ENCODE measurements at regions not wholly inside any gene's neighbourhood (a gene's known extent, or its start where the extent isn't known, plus 50 kb on each side); places are given as distances from the start of the nearest gene placed in this dataset.

GRCh38 chr2:221258464-221258863, 313.6 kb downstream of the EPHA4 start:
- TF ChIP-seq, protein P1, sequence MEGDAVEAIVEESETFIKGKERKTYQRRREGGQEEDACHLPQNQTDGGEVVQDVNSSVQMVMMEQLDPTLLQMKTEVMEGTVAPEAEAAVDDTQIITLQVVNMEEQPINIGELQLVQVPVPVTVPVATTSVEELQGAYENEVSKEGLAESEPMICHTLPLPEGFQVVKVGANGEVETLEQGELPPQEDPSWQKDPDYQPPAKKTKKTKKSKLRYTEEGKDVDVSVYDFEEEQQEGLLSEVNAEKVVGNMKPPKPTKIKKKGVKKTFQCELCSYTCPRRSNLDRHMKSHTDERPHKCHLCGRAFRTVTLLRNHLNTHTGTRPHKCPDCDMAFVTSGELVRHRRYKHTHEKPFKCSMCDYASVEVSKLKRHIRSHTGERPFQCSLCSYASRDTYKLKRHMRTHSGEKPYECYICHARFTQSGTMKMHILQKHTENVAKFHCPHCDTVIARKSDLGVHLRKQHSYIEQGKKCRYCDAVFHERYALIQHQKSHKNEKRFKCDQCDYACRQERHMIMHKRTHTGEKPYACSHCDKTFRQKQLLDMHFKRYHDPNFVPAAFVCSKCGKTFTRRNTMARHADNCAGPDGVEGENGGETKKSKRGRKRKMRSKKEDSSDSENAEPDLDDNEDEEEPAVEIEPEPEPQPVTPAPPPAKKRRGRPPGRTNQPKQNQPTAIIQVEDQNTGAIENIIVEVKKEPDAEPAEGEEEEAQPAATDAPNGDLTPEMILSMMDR (IDR thresholded peaks at IDR 0.05) = no peak
- no peak for TF ChIP-seq POLR2AphosphoS5 (IDR thresholded peaks at IDR 0.05; ENCODE audit: insufficient read depth in 1 of 2, low read depth in 1 of 2)
